ENCODE measurements at regions not wholly inside any gene's neighbourhood (a gene's known extent, or its start where the extent isn't known, plus 50 kb on each side); places are given as distances from the start of the nearest gene placed in this dataset.

GRCh38 chr2:22282916-22283315 is 1102.1 kb upstream of the KLHL29 start:
- no peak for DNase-seq (ENCODE audit: low spot score)
- intact Hi-C loops (cut with DNase I): no loop called here

- no peak for DNase-seq (ENCODE audit: low spot score)
- intact Hi-C loops (cut with DNase I): no loop called here
Observed at GRCh38 chr2:22283436-22283835, 1101.5 kb upstream of the KLHL29 start.

- no peak for DNase-seq (ENCODE audit: low spot score)
- intact Hi-C loops (cut with DNase I): no loop called here
Observed at GRCh38 chr2:22290302-22290701, 1094.7 kb upstream of the KLHL29 start.

GRCh38 chr2:22290909-22291473 is 1094.0 kb upstream of the KLHL29 start:
- intact Hi-C loops (cut with DNase I): no loop called here
- no peak for DNase-seq (ENCODE audit: low spot score)

GRCh38 chr2:22301228-22301627 is 1083.8 kb upstream of the KLHL29 start:
- intact Hi-C loops (cut with DNase I): no loop called here
- DNase-seq (ENCODE audit: low spot score): no peak

GRCh38 chr2:22326250-22326649 is 1058.7 kb upstream of the KLHL29 start:
- no peak for DNase-seq (ENCODE audit: low spot score)
- intact Hi-C loops (cut with DNase I): no loop called here

GRCh38 chr2:22329211-22330154 is 1055.5 kb upstream of the KLHL29 start:
- intact Hi-C loops (cut with DNase I): no loop called here
- DNase-seq (ENCODE audit: low spot score): no peak

- intact Hi-C loops (cut with DNase I): no loop called here
- no peak for DNase-seq (ENCODE audit: low spot score)
Observed at GRCh38 chr2:22336414-22336813, 1048.6 kb upstream of the KLHL29 start.

- no peak for DNase-seq (ENCODE audit: low spot score)
- intact Hi-C loops (cut with DNase I): no loop called here
Observed at GRCh38 chr2:22340716-22341115, 1044.3 kb upstream of the KLHL29 start.

GRCh38 chr2:22347306-22347705 is 1037.7 kb upstream of the KLHL29 start:
- DNase-seq (ENCODE audit: low spot score): no peak
- intact Hi-C loops (cut with DNase I): no loop called here

GRCh38 chr2:22350621-22351020 is 1034.4 kb upstream of the KLHL29 start:
- intact Hi-C loops (cut with DNase I): no loop called here
- no peak for DNase-seq (ENCODE audit: low spot score)

GRCh38 chr2:22355816-22356433 is 1029.1 kb upstream of the KLHL29 start:
- intact Hi-C loops (cut with DNase I): loop anchor here in 1 of 2 donors (5.0 kb wide), 1 partner anchor 996 kb away; no protein-coding TSS in a partner anchor
- no peak for DNase-seq (ENCODE audit: low spot score)

GRCh38 chr2:22359071-22359672 is 1025.8 kb upstream of the KLHL29 start:
- intact Hi-C loops (cut with DNase I): loop anchor here in 1 of 2 donors (5.0 kb wide), 1 partner anchor 993 kb away; no protein-coding TSS in a partner anchor
- no peak for DNase-seq (ENCODE audit: low spot score)

- intact Hi-C loops (cut with DNase I): no loop called here
- DNase-seq (ENCODE audit: low spot score): no peak
Observed at GRCh38 chr2:22360735-22361374, 1024.1 kb upstream of the KLHL29 start.

- intact Hi-C loops (cut with DNase I): no loop called here
- DNase-seq (ENCODE audit: low spot score): no peak
Observed at GRCh38 chr2:22361571-22361970, 1023.4 kb upstream of the KLHL29 start.

- no peak for DNase-seq (ENCODE audit: low spot score)
- intact Hi-C loops (cut with DNase I): no loop called here
Observed at GRCh38 chr2:22375096-22375495, 1009.9 kb upstream of the KLHL29 start.

- no peak for DNase-seq (ENCODE audit: low spot score)
- intact Hi-C loops (cut with DNase I): no loop called here
Observed at GRCh38 chr2:22377268-22377667, 1007.7 kb upstream of the KLHL29 start.

- intact Hi-C loops (cut with DNase I): loop anchor here in 1 of 2 donors (5.0 kb wide), 1 partner anchor 155 kb away; no protein-coding TSS in a partner anchor
- no peak for DNase-seq (ENCODE audit: low spot score)
Observed at GRCh38 chr2:22382479-22383169, 1002.4 kb upstream of the KLHL29 start.

- intact Hi-C loops (cut with DNase I): no loop called here
- DNase-seq (ENCODE audit: low spot score): no peak
Observed at GRCh38 chr2:22397847-22398246, 987.1 kb upstream of the KLHL29 start.
